GM18499 (cell line): ENCODE measurements at regions not wholly inside any gene's neighbourhood (a gene's known extent, or its start where the extent isn't known, plus 50 kb on each side); places are given as distances from the start of the nearest gene placed in this dataset.
"Not testable (repeated sequence)": the region's sequence is repeated elsewhere in the genome, so short reads cannot be mapped to it uniquely, and the experiment has no call there.

ENCODE experiments used
- ATAC-seq: cut with Tn5 transposase; IDR thresholded peaks from one replicate; pipeline ENCODE4 v1.9.1; 2021; ENCODE audit warnings: moderate number of reproducible peaks; ENCODE audit not compliant: insufficient read depth, unreplicated experiment

DNA sequence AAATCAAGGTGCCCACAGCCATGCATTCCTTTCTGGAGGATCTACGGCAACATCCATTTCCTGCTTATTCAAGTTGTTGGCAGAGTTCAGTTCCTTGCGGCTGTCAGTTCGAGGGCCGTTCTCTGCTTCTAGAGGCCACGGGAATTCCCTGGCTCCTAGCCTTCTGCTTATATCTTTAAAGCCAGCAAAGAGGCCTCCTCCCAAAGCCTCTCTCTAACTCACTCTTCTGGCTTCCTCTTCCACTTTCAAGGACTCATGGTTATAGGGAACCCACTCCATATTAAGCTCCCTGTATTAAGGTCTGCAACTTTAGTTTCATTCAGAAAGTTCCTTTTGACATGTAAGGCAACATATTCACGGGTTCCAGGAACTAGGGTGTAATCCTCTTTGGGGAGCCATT lies 150.1 kb upstream of the RMP24 start:
- no peak for ATAC-seq

DNA sequence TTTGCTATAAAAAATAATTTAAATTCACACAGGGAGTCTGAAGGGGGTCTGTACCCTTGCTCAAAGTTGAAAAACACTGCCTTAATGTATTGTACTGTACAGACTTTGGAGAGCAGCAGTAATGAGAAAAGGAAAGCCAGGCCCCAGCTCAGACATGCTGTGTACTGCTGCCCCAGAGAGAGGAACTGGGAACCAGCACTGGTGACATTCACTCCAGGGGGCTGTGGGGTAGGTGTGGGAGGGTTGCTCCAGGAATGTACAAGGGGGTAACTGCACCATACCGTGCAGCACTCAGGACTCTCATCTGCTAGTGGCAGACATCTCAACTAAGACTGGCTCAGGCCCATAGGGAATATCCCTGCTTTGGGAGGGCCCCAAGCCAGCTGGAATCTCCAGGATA lies 146.0 kb upstream of the RMP24 start:
- ATAC-seq, result no peak

DNA sequence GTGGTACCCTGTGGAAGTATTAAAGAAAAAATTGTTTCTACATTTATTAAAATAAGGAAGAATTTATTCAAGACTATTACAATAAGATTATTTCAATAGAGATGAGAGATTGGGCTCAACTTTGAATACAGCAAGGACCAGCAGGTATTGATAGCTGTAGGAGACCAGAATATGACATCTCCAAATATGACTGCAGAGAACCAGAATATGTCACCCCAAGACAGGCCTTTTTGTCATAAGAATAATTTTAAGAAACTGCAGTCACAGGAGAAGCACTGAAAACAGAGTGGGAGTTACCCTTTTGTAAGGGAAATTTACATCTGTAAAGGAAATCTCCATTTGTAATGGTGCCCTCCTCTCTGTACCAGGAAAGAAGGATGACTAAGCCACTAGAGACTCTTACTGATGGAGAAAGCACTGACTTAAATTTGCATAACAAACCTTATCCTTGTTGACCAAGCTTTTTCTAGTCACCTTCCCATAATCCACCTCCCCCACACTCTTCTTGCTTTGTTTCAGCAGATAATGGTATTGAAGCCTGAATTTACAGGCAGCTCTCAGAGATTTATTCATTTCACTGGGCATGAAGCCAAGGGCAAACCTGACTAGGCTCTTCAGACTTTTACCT lies 145.1 kb upstream of the RMP24 start:
- no peak for ATAC-seq

DNA sequence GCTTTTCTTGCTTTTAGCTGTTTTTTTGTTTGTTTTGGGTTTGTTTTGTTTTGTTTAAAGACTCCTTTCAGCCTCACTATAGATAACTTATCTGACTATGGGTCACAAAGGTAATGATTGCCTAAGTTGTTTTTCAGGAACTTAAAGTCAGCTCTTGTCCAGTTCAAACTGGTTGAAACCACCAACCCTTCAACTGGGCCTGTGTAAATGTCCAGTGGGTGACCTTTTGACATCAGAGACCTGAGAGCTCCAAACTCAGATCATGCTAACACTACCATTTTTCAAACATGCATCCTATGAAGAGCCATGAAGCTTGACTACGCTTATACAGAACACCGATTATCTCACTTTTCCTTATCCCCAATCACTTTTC lies 144.6 kb upstream of the RMP24 start:
- ATAC-seq, result no peak

DNA sequence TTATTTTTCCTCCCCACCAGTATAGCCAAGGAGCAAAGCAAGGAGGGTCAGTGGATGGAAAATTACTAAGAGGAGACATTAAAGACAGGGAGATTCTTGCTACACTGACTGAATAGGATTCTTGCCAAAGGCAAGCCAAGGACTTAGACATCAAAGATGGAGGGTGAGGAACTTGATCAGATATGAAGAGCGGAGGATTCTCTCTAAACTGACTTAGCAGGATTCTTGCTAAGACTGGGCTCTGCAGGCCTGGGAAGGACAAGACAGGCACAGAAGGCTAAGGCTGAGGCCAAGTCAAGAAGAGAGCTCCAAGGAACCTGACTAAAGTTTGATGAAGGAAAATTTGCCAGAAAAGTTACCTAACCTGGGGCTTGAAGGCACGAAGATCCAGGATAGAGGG lies 143.9 kb upstream of the RMP24 start:
- ATAC-seq, result no peak

DNA sequence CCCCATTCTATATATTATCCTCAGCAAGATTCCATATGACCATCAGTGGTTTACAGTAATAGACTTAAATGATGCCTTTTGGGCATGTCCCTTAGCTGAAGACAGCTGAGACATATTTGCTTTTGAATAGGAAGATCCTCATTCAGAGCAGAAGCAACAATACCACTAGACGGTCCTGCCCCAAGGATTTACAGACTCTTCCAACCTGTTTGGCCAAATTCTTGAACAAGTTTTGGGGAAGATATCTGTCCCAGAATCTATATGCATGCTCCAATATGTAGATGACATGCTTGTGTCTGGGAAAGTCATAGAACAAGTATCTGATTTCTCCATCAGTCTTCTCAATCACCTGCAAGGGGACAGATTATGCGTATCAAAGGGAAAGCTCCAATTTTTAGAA lies 137.1 kb upstream of the RMP24 start:
- no peak for ATAC-seq

DNA sequence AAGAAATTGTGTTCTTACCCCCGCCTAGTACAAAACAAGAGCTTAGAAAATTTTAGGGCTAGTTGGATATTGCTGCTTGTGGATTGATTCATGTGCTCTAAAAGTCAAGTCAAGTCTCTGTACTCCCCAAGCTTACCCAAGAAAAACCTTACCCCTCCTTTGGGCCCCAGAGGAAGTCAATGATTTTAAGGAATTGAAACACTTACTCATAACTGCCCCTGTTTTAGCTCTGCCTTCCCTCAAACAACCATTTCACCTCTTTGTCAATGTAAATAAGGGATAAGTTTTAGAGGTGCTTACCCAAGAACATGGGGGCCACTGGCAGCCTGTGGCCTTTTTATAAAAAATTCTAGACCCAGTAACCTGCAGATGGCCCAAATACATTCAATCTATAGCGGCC lies 136.6 kb upstream of the RMP24 start:
- peak; percentile 95 for ATAC-seq

DNA sequence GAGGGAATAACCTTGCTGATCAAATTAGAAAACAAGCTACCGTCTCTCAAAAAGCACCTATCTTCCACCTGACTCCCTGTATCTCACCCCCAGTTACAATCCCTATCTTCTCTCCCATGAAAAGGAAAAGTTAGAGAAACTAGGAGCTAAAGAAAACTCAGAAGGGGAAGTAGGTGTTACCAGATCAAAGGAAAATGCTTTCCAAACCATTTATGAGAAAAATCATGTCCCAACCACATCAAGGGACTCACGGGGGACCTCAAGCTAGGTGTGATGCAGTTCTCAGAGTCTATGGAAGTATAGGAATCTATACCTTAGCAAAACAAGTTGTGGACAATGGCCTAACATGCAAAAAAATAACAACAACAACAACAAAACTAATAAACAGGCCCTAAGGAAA lies 135.5 kb upstream of the RMP24 start:
- ATAC-seq, result no peak

DNA sequence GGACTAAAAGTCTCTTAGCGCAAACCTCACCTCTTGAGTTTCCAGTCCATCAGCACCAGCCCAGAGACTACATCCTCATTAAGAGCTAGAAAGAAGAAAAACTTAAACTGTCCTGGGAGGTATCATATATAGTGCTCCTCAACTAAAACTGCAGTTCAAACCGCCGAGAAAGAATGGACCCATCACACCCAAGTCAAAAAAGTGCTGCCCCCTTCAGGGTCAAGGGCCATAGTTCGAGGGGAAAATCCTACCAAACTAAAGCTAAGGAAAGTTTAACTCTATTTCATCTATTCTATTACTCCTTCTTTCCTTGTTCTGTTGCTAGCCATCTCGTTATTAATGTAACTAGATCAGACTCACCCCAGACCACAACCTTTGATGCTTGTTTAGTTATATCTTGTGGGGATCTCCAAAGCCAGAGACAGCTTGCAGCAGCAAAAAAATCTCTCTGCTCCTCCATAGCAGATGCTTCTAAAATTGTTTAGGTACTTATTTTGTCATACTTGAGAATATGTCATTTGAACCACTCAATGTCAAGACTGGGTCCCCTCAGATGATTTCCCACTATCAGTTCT lies 134.5 kb upstream of the RMP24 start:
- ATAC-seq, result no peak

DNA sequence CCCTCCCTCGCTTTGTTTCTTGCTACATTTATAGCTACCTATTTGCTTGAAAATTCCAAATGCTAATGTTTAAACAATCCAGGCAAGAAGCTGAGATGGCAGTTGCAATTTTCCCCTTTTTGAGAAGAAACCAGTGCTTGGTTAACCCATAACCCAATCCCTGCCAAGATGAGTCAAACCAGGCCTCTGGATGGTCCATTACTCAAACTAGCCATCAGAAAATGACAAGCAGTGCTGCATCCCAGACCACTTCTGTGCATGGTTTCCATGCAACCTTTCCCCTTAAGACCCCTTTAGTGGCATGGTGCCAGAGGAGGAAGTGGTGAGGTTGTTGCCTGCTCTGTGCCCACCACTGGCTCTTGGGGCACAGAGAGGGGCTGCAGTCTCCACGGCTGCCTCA lies 131.2 kb upstream of the RMP24 start:
- no peak for ATAC-seq

DNA sequence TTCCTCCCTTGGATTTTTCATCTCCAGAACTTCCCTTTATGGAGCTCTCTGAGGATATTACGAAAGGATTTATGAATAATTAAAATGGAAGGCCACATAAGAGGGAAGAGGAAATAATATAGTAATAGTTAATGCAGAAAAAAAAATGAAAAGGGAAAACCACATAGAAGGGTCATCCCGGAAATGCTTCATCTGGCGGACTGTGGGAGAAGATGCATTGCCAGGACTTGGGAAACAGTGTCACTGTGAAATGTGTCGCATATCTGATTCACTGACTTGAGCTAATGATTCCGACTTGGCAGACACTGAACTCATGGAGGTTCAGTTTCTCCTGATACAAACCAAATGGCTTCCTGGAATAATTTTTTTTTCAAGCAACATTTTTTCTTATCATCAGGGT lies 129.9 kb upstream of the RMP24 start:
- no peak for ATAC-seq

DNA sequence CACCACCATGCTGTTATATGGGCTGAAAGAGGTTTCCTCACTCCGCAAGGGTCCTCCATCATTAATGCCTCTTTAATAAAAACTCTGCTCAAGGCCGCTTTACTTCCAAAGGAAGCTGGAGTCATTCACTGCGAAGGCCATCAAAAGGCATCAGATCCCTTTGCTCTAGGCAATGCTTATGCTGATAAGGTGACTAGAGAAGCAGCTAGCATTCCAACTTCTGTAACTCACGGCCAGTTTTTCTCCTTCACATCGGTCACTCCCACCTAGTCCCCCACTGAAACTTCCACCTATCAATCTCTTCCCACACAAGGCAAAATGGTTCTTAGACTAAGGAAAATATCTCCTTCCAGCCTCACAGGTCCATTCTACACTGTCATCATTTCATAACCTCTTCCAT lies 124.2 kb upstream of the RMP24 start:
- ATAC-seq, result not testable (repeated sequence)

DNA sequence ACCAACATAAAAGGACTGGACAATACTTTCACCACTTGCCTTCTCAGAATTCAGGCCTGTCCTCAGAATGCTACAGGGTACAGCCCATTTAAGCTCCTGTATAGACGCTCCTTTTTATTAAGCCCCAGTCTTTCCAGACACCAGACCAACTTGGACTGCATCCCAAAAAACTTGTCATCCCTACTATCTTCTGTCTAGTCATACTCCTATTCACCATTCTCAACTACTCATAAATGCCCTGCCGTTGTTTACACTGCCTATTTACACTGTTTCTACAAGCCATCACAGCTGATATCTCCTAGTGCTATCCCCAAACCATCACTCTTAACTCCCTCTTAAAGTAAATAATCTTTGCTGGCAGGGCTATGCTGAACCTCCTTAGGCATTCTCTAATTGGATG lies 123.2 kb upstream of the RMP24 start:
- ATAC-seq, result not testable (repeated sequence)

DNA sequence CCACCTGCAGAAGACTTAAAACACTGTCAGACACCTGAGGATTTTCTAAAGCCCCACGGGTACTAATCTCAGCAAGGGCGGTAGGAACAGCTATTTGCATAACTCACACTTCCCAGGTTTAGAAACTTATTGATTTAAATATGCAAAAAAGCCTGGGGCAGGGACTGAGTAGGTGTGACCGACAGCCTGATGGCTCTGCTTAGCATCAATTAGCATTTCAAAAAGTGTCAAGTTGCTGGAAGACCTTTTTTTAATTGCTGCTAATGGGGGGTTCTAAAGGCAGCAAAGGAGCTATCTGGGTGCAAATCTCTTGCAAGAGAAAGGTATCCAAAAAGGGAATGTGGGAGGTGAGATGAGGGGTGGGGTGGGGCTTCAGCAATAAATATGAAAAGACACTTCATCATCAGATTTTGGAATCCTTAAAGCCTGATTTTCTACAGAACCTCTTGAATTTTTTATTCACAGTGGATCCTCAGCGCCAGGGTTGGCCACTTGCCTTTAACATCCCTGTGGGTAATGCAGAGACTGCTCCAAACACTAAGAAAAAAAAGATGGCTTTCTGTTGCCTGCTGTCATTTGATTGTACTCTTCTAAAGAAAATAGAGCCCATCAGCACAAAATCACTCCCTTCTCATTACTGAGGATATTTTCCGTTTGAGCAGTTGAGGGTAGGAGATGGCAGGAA lies 121.1 kb upstream of the RMP24 start:
- no peak for ATAC-seq

DNA sequence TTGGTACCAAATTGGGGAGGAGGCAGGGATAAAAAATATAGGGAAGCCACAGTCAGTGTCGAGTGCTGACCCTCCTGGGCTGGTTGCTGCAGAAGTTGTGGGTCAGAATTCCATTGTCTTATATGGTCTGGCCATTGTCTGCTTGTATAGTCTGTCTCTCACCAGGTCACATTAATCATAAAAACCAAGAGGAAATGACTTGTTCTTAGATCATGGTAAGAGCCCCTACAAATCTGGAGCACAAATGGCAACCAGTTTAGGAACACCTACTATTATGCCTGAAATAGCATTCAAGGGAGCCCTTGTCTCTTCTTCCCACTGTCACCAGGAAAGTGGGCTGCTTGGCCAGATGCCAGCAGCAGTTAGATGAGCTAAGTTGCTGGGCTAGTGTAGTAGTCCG lies 119.7 kb upstream of the RMP24 start:
- ATAC-seq, result no peak

DNA sequence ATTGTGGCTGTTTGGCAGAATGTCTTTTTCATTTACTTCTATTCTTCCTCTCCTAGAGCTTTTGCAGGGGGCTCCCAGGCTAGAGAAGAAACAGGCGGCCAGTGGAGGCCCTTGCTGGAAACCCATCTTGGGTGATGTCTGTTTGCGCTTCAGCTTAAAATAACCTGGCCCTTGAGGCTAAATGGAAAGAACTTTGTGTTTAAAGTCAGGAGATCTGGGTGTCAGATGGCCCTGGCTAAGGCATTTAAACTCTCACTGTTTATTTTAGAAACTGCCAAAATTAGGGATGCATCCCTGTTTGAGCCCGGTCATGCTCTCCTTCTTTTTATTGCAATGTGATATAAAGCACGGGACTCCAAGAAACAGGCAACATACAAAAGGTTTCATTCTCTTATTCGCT lies 118.4 kb upstream of the RMP24 start:
- ATAC-seq, result no peak

DNA sequence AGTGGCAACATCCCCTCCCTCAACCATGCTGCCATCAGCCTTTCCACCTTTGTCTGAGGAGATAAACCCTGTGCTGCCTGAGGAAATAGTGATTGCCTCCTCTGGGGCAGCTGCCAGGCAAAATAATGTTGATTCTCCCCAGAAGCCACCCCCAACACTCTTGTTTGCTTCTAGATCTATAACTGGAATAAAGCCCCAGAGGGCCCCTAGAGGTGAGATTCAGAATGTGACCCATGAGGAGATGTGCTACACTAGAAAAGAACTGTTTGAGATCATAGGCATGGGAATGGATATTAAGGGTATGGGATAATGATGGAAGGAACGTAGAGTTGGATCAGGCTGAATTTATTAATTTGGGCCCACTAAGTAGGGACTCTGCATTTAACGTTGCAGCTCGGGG lies 116.3 kb upstream of the RMP24 start:
- ATAC-seq, result no peak

DNA sequence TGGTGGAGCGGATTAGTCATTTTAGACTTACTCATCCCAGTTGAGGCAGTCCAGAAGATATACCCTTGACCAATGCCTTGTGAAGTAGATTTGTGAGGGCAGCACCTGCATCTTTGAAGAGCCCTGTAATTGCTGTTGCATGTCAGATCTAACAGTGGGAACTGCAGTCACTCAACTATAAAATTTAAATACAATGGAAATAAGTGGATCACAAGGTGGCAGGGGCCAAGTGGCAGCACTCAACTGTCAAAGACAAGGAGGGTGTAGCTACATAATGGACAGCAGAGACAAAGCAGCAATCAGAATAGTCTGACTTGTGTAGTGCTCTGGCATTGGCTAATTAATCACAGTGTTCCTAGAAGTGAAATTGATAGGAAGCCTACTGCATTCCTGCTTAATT lies 115.8 kb upstream of the RMP24 start:
- ATAC-seq, result not testable (repeated sequence)

DNA sequence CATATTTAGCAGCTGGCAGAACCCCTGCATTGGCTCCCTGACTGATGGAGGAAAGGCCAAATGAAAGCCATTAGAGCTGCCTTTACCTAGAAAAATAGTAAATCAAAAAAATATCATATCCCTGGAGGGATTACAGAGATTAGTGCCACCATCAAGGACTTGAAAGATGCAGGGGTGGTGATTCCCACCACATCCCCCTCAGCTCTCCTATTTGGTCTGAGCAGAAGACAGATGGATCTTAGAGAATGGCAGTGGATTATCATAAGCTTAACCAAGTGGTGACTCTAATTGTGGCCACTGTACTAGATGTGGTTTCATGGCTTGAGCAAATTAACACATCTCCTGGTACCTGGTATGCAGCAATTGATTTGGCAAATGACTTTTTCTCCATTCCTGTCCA lies 114.9 kb upstream of the RMP24 start:
- ATAC-seq, result not testable (repeated sequence)

DNA sequence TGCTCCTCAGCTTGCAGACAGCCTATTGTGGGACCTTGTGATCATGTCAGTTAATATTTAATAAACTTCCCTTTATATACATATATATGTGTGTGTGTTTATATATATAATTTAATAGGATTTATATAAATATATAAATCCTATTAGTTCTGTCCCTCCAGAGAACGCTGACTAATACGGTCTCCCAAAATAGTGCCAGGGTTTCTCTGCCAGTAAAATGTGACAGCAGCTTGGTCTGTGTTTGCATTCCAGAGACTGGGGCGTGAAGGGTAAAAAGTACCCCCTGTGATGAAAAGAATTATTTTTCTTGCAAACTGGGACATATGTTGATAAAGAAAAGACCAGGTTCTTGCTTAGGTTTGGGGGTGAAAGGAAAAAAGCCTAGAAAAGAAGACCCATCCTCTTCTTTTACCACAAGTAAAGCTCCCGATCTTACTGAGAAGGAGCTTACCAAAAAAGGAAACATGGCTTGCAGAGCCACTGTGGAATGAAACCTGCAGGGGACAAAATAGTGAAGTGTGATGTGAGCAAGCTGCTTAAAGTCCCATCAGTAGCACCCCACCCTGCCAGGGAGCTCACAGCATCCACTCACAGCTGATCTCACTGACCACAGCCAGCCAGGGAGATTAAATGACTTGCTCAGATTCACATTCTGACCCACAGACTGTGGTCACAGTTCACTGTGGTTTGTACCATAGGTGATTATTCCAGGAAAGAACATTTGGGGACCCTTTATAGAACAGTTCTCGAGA lies 110.9 kb upstream of the RMP24 start:
- no peak for ATAC-seq

DNA sequence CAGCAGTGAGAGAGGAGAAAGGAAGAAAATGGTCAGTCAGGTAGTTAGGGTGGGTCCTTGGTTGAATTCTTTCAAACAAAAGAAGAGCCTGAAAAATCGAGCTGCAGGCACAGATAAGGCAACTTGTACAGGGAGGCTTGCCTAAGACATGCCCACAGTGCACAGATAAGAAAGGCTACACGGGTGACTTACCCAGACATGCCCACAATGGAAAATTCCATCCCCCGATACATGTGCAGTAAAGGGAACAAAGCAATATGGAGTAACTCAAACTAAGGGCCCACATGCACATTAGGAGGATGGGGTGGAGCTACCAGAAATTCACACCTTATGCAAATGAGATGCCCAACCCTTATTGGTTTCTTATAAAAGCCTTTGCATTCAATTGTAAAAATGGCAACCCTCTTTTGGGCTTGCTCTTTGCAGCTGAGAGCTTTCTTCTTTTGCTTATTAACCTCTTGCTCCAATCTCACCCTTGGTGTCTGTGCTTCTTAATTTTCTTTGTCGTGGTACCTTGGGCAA lies 110.3 kb upstream of the RMP24 start:
- no peak for ATAC-seq
